ENCODE measurements at regions not wholly inside any gene's neighbourhood (a gene's known extent, or its start where the extent isn't known, plus 50 kb on each side); places are given as distances from the start of the nearest gene placed in this dataset.

- DNase-seq (ENCODE audit: insufficient read length, low spot score) (no peak), FAIRE-seq (peak; percentile 40)
Measured at GRCh38 chr14:76950055-76951020, 78.2 kb downstream of the IRF2BPL start.

DNA sequence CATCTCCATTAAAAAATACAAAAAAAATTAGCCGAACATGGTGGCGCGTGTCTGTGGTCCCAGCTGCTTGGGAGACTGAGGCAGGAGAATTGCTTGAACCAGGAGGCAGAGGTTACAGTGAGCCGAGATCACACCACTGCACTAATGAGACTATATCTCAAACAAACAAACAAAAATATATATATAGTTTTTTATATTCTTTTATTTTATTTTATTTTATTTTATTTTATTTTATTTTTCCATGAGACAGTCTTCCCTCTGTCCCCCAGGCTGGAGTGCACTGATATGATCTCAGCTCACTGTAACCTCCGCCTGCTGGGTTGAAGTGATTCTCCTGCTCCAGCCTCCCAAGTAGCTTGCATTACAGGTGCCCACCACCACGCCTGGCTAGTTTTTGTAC is 79.5 kb downstream of the IRF2BPL start:
- DNase-seq (ENCODE audit: insufficient read length, low spot score) (no peak), FAIRE-seq (no peak)

- FAIRE-seq (peak; percentile 73), DNase-seq (ENCODE audit: insufficient read length, low spot score) (no peak)
Measured at GRCh38 chr14:76948213-76948947, 80.1 kb downstream of the IRF2BPL start.

DNA sequence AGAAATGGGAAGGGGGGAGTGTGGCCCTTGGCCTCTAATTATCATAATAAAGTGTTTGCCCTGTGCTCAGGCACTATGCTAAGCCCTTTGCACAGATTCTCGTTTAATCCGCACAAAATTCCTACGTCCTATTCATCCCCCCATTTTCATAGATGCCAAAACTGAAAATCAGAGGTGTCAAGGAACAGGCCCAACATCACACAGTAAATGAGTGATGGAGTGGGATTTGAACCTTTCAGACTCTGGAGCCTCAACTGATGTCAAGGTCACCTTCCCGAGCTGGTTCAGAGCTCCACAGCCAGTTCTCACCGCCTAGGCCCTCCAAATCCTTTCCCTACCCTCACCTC is 80.7 kb downstream of the IRF2BPL start:
- no peak for FAIRE-seq
- DNase-seq (ENCODE audit: insufficient read length, low spot score) = no peak

DNA sequence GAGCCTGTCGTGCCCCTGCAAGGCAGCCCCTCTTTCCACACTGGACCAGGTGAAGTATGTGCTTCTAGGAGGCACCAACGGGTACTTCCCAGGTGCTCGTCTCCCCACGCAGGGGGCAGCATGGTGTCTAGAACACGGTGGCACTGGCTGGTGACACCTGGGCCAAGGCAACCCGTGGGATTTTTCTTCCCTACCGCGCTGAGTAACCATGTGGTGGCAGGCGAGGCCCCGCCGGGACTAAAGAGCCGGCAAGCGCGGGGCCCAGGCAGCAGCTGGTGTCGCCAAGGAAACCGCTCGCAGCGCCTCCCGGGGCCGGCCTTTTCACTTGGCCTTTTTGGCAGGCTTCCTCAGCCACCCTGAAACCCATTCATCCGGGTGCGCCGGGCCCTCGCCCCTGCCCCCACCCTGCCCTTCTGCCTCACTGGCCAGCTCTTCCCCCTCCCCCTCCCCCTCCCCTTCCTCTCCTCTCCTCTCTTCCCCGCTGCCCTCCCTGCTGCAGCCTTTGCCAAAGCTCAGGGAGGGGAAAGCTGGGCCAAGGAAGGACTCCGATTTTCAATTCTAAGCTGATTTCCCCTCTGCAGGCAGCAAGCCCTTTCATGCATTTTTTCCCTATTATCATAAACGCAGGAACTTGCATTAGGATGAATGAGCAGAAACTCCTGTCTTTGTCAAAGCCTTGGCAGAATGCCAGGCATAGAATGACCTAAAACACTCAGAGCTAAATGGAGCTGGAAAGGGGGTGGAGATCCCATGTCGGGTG is 81.2 kb downstream of the IRF2BPL start:
- DNase-seq (ENCODE audit: insufficient read length, low spot score) (peak; percentile 92), FAIRE-seq (peak; percentile 93)

DNA sequence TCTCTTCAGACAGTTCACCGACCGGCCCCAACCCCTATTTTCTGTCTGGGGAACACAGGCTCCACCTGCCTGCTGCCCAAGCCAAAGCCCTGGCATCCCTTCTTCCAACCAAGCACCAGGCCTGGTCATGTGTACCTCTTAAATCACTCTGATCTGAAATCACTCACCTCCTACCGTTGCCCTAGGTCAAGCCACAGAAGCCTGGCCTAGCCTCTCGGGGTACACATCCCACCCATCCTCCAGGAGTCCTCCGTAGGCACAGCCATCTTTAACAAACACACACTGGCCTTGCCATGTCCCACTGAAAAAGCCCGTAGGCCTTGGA is 81.8 kb downstream of the IRF2BPL start:
- FAIRE-seq (no peak), DNase-seq (ENCODE audit: insufficient read length, low spot score) (no peak)

DNA sequence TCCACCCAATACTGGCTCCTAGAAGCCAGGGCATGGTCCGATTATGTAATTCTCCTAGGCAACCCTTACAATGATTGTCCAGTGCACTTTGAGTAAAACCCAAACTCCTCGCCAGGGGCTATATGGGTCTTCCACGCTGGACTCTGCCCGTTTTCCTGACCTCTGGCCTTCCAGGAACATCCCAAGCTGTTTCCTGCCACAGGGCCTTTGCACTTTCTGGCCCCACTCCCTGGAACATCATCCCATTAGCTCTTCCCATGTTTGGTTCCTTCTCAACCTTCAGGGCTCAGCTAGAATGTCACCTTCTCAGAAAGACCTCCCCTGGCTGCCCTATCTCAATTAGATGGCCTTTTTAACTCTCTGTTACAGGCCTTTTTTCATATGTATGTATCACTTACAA is 85.4 kb downstream of the IRF2BPL start:
- FAIRE-seq = peak; percentile 26
- DNase-seq (ENCODE audit: insufficient read length, low spot score) = no peak

GRCh38 chr14:76941946-76942805 is 86.3 kb downstream of the IRF2BPL start:
- FAIRE-seq = peak; percentile 62
- DNase-seq (ENCODE audit: insufficient read length, low spot score) = no peak

GRCh38 chr14:76941544-76941943 is 87.0 kb downstream of the IRF2BPL start:
- DNase-seq (ENCODE audit: insufficient read length, low spot score) (no peak), FAIRE-seq (no peak)

- FAIRE-seq (peak; percentile 51), DNase-seq (ENCODE audit: insufficient read length, low spot score) (no peak)
Measured at GRCh38 chr14:76940021-76940760, 88.3 kb downstream of the IRF2BPL start.

DNA sequence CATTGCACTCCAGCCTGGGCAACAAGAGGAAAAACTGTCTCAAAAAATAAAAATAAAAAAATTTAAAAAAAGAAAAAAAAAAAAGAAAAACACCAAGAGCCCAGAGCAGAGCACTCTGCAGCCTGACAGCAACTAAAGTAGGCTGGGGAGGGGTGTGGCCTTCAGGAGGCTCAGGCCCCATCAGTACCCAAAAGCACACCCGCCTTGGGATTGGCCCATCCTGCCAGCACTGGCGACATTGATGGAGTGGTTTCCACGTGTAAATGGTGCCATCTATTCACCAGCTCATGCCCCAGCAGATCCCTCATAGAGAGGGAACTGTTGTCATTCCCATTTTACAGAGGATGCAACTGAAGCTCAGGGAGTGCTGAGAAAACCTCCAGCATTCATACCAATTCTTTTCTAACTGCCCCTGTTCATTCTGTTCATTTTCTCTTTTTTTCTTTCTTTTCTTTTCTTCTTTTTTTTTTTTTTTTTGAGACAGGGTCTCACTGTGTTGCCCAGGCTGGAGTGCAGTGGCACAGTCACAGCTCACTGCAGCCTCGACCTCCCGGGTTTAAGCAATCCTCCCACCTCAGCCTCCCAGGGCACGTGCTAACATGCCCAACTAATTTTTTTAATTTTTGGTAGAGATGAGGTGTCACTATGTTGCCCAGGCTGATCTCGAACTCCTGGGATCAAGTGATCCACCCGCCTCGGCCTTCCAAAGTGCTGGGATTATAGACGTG is 89.3 kb downstream of the IRF2BPL start:
- no peak for FAIRE-seq
- no peak for DNase-seq (ENCODE audit: insufficient read length, low spot score)

GRCh38 chr14:76938092-76938500 is 90.4 kb downstream of the IRF2BPL start:
- DNase-seq (ENCODE audit: insufficient read length, low spot score) = no peak
- peak; percentile 90 for FAIRE-seq

DNA sequence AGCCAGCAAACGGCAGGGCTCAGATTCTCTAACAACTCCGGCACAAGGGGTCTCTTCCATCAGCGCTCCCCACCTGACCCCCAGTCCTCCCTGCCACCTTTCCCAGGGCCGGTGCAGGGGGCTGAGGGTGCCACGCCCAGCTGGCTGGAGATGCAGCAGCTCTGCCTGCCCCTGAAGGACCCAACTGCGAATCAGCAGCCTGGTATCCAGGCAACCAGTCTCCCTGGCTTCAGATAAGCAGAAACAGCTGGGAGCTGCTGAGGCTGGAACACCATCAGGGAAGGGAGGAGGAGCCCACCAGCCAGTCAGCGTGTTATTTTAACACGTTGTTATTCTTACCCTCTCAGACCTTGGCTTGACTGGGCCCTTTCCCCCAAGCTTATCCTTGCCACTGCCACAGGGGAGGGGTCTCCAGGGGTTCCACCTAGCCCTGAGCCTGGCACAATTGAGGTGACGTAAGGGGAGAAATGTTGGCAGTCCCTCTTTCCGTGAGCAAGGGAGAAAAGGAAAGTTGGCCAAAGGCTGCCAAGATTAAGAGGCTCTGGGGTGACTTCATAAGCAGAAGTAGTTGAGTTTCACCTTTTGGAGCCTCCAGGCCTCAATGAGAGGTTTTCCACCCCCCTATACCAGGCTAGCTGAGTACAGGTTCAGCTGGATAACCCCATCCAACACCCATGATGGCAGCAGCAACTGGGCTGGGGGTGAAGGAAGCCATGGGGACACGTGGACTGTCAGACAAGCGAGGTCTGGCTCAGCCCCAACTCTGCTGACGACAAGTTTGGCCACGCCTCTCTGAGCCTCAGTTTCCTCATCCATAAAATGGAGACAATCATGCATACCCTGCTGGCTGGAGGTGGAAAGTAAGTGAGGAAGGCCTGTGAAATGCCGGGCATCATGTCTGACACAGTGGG is 91.1 kb downstream of the IRF2BPL start:
- DNase-seq (ENCODE audit: insufficient read length, low spot score) = peak; percentile 79
- peak; percentile 95 for FAIRE-seq

DNA sequence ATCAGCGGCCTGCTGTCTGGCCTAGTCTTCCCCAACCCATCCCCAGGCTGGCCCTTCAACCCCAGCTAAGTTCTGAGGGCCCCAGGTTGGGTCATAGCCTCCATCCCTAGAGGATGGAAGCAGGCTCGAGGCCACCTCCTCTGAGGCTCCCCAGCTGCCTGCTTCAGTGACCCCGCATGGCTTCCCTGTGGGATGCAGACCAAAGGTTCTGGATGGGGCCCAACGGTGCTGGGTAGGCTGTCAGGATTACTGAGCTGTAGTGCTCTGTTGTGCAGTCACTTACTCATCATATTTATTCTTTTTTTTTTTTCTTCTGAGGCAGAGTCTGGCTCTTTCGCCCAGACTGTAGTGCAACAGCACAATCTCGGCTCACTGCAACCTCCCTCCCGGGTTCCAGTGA is 92.0 kb downstream of the IRF2BPL start:
- DNase-seq (ENCODE audit: insufficient read length, low spot score) (no peak), FAIRE-seq (no peak)

DNA sequence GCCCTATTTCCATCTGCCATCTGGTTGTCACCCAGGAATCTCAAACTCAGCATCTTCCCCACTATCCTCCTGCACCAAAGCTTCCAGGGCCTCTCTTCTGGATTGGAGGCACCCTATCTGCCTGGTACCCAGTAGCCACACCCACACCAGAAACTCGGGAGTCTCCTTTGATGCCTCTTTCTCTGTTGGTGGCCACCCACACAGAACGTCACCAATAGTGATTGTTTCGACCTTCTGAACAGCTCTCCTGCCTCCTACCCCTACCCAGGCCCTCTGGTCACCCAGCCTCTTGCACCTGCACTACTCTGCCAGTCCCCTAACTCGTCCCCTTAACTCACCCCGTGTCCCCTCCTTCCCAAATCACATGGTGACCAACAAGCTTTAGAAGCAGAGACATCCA is 95.0 kb downstream of the IRF2BPL start:
- DNase-seq (ENCODE audit: insufficient read length, low spot score) (no peak), FAIRE-seq (no peak)

DNA sequence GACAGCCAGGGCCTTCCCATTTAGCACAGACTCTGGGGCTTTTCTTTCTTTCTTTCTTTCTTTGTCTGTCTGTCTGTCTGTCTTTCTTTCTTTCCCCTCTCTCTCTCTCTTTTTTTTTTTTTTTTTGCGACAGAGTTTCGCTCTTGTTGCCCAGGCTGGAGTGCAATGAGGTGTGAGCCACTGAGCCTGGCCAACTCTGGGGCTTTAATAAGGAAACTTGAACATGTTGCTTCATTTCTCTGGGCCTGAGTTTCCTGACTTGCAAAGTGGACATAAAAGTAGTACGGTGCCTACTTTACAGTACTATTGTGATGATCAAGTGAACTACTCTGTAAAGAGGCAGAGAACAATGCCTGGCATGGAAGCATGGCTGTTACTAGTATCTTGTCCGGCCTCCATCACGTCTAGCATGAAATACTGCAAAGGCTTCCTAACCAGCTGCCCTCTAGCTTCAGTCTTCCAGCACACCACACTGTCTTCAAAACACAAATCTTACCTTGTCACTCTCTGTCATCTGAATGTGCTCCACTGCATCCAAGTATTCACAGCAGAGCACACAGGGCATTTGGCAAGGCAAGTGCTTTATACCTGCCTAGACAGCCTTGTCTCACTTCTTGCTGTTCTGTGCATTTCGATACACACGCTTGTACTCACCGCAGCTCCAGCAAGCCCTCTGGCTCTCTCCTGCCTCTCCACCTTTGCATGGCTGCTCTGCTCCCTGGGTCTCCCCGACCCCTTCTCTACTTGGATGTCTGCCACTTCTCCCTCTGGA is 96.7 kb downstream of the IRF2BPL start:
- peak; percentile 93 for FAIRE-seq
- DNase-seq (ENCODE audit: insufficient read length, low spot score) = no peak

DNA sequence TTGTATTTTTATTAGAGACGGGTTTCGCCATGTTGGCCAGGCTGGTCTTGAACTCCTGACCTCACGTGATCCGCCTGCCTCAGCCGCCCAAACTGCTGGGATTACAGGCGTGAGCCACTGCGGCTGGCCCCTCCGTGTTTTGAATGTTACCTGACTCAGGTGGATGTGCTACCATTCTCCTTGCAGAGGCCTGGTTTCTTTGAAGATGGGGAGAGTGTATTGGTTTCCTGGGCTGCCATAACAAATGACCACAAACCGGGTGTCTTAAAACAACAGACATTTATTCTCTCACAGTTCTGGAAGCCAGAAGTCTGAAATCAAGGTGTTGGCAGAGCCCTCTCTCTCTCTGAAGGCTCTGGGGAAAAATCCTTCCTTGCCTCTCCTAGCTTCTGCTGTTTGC is 98.0 kb downstream of the IRF2BPL start:
- no peak for FAIRE-seq

More for the DNA sequence above, 98.0 kb downstream of the IRF2BPL start:
- no peak for DNase-seq (ENCODE audit: insufficient read length, low spot score)

All from HTR-8/SVneo (cell line).